NCI-H1417 treated with DMSO at 0.1 percent for 48 hours (cell line): ENCODE measurements at regions not wholly inside any gene's neighbourhood (a gene's known extent, or its start where the extent isn't known, plus 50 kb on each side); places are given as distances from the start of the nearest gene placed in this dataset.

Source experiments
- DNase-seq: peaks from one replicate; lab custom pipeline; 2025; lab: John Stamatoyannopoulos, UW

- no peak for DNase-seq
These were observed 63.9 kb upstream of the BARHL2 start for GRCh38 chr1:90780981-90781380.

DNA sequence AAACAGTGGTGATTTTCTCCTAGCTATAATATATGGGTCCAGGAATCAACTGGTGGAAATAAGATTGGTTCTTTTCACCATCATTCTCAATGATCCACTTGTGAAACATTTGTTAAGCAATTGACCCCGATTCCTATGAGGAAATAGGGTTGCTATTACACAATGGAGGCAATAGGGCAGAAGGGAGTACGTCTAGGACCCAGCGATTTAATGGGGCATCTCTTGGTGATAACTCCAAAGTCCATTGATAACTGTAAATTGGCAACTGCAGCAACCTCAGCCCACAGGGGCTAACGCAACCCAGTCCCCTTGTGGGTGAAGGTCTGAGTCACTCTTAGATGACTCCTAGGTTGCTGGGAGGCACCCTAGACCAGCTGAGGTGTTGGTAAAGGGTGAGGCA is 62.5 kb upstream of the BARHL2 start:
- DNase-seq, result no peak

GRCh38 chr1:90778486-90778885 is 61.4 kb upstream of the BARHL2 start:
- DNase-seq, result no peak

DNA sequence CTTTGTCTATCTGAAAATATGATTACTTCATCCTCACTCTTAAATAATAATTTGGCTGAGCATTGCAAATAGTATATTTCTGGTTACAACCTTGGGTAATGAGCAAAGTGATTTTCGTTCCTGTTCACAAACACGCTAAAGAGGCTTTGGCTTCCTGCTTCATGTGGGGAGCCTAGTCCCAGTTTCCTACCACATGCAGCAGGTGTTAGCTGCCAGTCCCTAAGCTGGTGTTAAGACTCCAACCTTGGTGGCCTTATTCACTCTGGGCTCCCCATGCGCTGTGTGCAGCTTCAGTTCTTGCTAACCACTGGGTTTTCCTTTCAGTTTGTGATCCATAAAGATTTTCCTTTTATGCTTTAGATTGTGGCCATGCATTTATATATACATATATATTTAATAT is 56.7 kb upstream of the BARHL2 start:
- no peak for DNase-seq

GRCh38 chr1:90768826-90769225 is 51.7 kb upstream of the BARHL2 start:
- no peak for DNase-seq

DNA sequence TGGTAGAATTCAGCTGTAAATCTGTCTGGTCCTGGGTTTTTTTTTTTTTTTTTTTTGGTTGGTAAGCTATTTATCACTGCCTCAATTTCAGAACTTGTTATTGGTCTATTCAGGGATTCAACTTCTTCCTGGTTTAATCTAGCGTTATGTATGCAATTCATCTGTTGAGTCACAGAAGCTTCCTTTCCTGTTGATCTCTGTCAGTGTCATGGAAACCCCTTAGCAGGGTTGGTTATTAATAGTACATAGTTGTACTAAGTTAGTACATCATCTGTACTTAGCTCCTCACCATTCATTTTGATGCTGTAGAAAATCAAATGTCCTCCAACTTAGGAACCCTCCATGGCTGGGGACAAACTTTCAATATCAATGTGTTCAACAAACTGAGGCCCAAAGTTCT is 51.0 kb upstream of the BARHL2 start:
- no peak for DNase-seq
